Transverse colon (tissue), 4 donors: ENCODE measurements at regions not wholly inside any gene's neighbourhood (a gene's known extent, or its start where the extent isn't known, plus 50 kb on each side); places are given as distances from the start of the nearest gene placed in this dataset.

Experiments used
- DNase-seq: peaks from one replicate; pipeline ENCODE4 v3.0.0-alpha.2; 2019
- H3K27ac ChIP-seq, 4 donors: fragments of 200-600 bp; sonication (generic); 2 replicates each; pipeline ENCODE4 v1.5.1; 2016 to 2018; ENCODE audit warnings: inconsistent platforms in 4 of 4
- H3K27me3 ChIP-seq: fragments of 200-600 bp; sonication (generic); 2 replicates; pipeline ENCODE4 v1.5.1; 2017; ENCODE audit warnings: inconsistent platforms
- H3K36me3 ChIP-seq, 4 donors: fragments of 200-600 bp; sonication (generic); 2 replicates each; pipeline ENCODE4 v1.5.1; 2017 to 2019; ENCODE audit warnings: inconsistent platforms in 4 of 4
- H3K4me1 ChIP-seq, 4 donors: fragments of 200-600 bp; sonication (generic); 2 replicates each; pipeline ENCODE4 v1.5.1; 2017 to 2020; ENCODE audit warnings: inconsistent platforms in 4 of 4
- H3K4me3 ChIP-seq, 4 donors: fragments of 200-600 bp; sonication (generic); 1 replicate in 1 of 4; 2 replicates in 3 of 4; pipeline versions ENCODE4 v1.5.1 to v1.6.1; 2017 to 2019; ENCODE audit warnings: inconsistent platforms in 4 of 4
- H3K9me3 ChIP-seq, 2 donors: fragments of 200-600 bp; sonication (generic); 2 replicates each; pipeline ENCODE4 v1.5.1; 2017 to 2019; ENCODE audit warnings: inconsistent platforms in 2 of 2
- EP300 ChIP-seq: sonication (generic); formaldehyde crosslinking; IDR thresholded peaks from one replicate; pipeline ENCODE4 v1.6.1; 2017; ENCODE audit warnings: antibody characterized with exemption, low read depth
- POLR2A ChIP-seq: fragments of 450-650 bp; IDR thresholded peaks from one replicate; pipeline ENCODE4 v1.6.1; 2016; ENCODE audit warnings: antibody characterized with exemption, mild to moderate bottlenecking, moderate library complexity
- POLR2AphosphoS5 ChIP-seq, 3 donors: sonication (generic); formaldehyde crosslinking; IDR thresholded peaks; one replicate each; pipeline ENCODE4 v1.6.1; 2016; ENCODE audit warnings: antibody characterized with exemption in 3 of 3
- WGBS, 2 donors: methylation state at CpG; one replicate each; pipeline ENCODE4 v1.1.5; 2018; ENCODE audit warnings: low coverage in 1 of 2; 5-methylcytosine and 5-hydroxymethylcytosine counted together
- in situ Hi-C, 4 donors: fragments of 200-750 bp; cut with MboI; loops; one replicate each; pipeline versions ENCODE4 v1.15.0 to v1.15.1; 2017; ENCODE audit warnings: low sequenced_read_pairs in 3 of 4, low pct_ligation_motif_present in 1 of 4, low pct_unique_long_range_greater_than_20kb in 1 of 4
- intact Hi-C: fragments of 100-400 bp; cut with DNase I; formaldehyde crosslinking; loops from one replicate; pipeline ENCODE4 v1.15.1; 2023; ENCODE audit warnings: low total_unique reads
- TF ChIP-seq, protein P1 (sequence below), 5 experiments: fragments of 200-600 bp in 3 of 5; fragments of 450-650 bp in 2 of 5; sonication (generic) in 3 of 5; IDR thresholded peaks; 1 replicate in 2 of 5; 2 replicates in 3 of 5; pipeline ENCODE4 v1.5.1; 2016 to 2017; ENCODE audit warnings: antibody characterized with exemption in 5 of 5, inconsistent platforms in 3 of 5, mild to moderate bottlenecking in 2 of 5, moderate library complexity in 1 of 5

DNA sequence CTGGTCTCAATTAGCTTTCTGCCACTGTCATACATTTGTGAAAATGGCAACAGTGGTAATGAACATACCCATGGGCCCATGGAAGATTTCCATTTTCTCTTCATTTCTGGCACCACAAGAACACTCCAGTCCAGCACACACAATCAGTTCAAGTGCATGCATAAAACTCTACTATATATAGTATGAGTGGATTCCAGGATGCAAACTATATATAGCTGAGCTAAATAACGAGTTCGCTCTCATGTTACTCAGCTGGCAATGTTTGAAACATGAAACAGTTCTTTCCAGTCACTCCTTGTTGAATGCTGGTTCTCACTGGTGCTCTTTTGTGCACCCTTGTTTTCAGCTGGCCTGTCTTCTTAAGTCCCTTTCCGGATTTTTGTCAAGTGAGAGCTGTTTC lies 75.2 kb upstream of the DHX40 start:
- no peaks in the 10 kb centered on the region for H3K36me3 ChIP-seq
- intact Hi-C loops, result no loop called here
- no peak overlapping the region for H3K4me3 ChIP-seq
- WGBS, 2 donors, result 65% methylated on average over 3 of the region's 3 CpGs; no CpG with 5 or more reads in 1 of the 2 donors
- no peak for TF ChIP-seq EP300
- TF ChIP-seq, protein P1, sequence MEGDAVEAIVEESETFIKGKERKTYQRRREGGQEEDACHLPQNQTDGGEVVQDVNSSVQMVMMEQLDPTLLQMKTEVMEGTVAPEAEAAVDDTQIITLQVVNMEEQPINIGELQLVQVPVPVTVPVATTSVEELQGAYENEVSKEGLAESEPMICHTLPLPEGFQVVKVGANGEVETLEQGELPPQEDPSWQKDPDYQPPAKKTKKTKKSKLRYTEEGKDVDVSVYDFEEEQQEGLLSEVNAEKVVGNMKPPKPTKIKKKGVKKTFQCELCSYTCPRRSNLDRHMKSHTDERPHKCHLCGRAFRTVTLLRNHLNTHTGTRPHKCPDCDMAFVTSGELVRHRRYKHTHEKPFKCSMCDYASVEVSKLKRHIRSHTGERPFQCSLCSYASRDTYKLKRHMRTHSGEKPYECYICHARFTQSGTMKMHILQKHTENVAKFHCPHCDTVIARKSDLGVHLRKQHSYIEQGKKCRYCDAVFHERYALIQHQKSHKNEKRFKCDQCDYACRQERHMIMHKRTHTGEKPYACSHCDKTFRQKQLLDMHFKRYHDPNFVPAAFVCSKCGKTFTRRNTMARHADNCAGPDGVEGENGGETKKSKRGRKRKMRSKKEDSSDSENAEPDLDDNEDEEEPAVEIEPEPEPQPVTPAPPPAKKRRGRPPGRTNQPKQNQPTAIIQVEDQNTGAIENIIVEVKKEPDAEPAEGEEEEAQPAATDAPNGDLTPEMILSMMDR (IDR thresholded peaks at IDR 0.05), result no peak
- no peak for TF ChIP-seq POLR2A
- TF ChIP-seq POLR2AphosphoS5 (IDR thresholded peaks at IDR 0.05), result no peak
- H3K4me1 ChIP-seq, result no peaks in the 10 kb centered on the region
- DNase-seq, result no peak
- H3K27ac ChIP-seq, result no peak overlapping the region
- H3K27me3 ChIP-seq, result no peaks in the 10 kb centered on the region
- no peaks in the 10 kb centered on the region for H3K9me3 ChIP-seq
- in situ Hi-C loops, result no loop called here

DNA sequence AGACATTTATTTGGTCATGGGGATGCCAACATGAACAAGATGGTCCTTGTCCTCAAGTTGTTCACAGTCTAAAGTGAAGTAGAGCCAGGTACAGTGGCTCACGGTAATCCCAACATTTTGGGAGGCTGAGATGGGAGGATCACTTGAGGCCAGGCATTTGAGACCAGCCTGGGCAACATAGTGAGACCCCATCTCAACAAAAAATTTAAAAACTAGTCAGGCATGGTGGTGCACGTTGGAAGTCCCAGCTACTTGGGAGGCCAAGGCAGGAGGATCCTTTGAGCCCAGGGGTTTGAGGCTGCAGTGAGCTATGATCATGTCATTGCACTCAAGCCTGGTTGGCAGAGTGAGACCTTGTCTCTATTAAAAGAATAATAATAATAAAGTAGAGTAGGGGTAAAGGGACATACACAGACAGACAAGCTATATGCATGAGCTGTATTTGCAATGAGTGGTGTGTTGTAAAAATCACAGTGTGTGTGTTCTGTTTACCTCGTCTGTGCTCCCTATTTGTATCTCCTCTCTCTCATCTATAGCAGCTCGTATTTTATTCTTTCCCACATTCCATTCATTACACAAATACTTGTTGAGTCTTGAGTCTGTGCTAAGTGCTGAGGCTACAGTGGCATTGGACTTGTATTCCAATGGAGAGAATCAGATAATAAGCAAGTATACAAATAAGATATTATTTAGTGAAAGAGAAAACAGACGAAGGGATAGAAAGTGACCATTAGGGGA lies 73.9 kb upstream of the DHX40 start:
- intact Hi-C loops, result no loop called here
- no peaks in the 10 kb centered on the region for H3K4me1 ChIP-seq
- H3K27me3 ChIP-seq, result no peaks in the 10 kb centered on the region
- TF ChIP-seq, protein P1 (IDR thresholded peaks at IDR 0.05), result no peak
- no peak for TF ChIP-seq POLR2AphosphoS5 (IDR thresholded peaks at IDR 0.05)
- TF ChIP-seq EP300, result no peak
- TF ChIP-seq POLR2A, result no peak
- no peaks in the 10 kb centered on the region for H3K9me3 ChIP-seq
- no peak overlapping the region for H3K4me3 ChIP-seq
- DNase-seq, result no peak
- H3K36me3 ChIP-seq, result no peaks in the 10 kb centered on the region
- no peak overlapping the region for H3K27ac ChIP-seq
- in situ Hi-C loops, result no loop called here
- WGBS, 2 donors, result 64 to 71% methylated on average over 4 to 5 of the region's 5 CpGs

DNA sequence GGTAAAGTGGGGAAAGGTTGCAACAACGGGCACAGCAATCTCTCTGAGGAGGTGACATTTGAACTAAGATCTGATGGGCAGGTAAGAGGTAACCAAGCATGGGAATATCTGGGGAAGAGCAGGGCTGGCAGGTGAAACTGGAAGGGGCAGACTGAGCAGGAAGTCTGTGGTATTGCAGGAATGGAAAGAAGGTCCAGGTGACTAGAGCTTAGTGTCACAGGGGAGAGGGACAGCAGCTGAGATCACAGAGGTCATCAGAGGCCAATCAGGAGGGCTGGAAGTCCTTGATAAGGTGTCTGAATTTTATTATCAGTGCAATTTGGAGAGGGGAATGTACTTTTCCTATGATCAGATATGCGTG lies 73.3 kb upstream of the DHX40 start:
- intact Hi-C loops, result no loop called here
- DNase-seq, result no peak

DNA sequence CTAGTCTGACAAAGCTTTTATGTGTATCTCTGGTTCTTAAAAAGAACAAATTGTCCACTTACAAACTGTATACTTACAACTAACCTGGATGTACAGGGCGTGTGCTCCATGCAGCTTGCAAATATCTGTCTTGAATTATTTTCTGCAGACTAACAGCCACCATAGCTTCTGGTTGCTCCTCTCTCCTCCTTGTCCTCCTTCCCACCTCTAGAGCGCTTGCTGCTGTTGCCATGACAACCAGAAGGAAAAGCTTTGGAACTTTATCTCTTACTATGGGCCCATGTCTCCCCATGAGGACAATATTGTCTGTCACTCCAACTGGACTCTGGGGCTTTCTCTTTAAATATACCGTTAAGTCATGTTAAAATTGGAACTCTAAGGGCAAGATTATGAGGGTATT lies 71.5 kb upstream of the DHX40 start:
- Histone ChIP-seq H3K27ac (no peak overlapping the region), H3K36me3 (no peaks in the 10 kb centered on the region), H3K27me3 (no peaks in the 10 kb centered on the region), H3K9me3 (no peaks in the 10 kb centered on the region), H3K4me3 (no peak overlapping the region), H3K4me1 (no peaks in the 10 kb centered on the region)
- intact Hi-C loops, result no loop called here
- TF ChIP-seq, protein P1 (IDR thresholded peaks at IDR 0.05), result no peak
- TF ChIP-seq EP300 (no peak), POLR2AphosphoS5 (IDR thresholded peaks at IDR 0.05) (no peak), POLR2A (no peak)
- 81 to 97% methylated on average over 3 of the region's 3 CpGs for WGBS, 2 donors
- in situ Hi-C loops, result no loop called here
- DNase-seq, result no peak

More for the DNA sequence above, 73.3 kb upstream of the DHX40 start:
- no peak overlapping the region for H3K4me3 ChIP-seq
- in situ Hi-C loops, result no loop called here
- TF ChIP-seq EP300 (no peak), POLR2AphosphoS5 (IDR thresholded peaks at IDR 0.05) (no peak), POLR2A (no peak)
- WGBS, 2 donors, result 65 to 74% methylated on average over 2 of the region's 2 CpGs
- H3K9me3 ChIP-seq, result no peaks in the 10 kb centered on the region
- H3K36me3 ChIP-seq, result no peaks in the 10 kb centered on the region
- no peaks in the 10 kb centered on the region for H3K4me1 ChIP-seq
- no peak overlapping the region for H3K27ac ChIP-seq
- no peaks in the 10 kb centered on the region for H3K27me3 ChIP-seq
